Subcutaneous abdominal adipose tissue (tissue), 5 donors: ENCODE measurements at regions not wholly inside any gene's neighbourhood (a gene's known extent, or its start where the extent isn't known, plus 50 kb on each side); places are given as distances from the start of the nearest gene placed in this dataset.
"Not testable (repeated sequence)": the region's sequence is repeated elsewhere in the genome, so short reads cannot be mapped to it uniquely, and the experiment has no call there.

Experiments
- H3K27ac ChIP-seq: one replicate; pipeline ENCODE4 v1.7.0; 2013; ENCODE audit warnings: low read depth, mild to moderate bottlenecking, inconsistent platforms, low read length, moderate library complexity
- H3K27me3 ChIP-seq, 5 donors: one replicate each; pipeline ENCODE4 v1.7.0; 2013; ENCODE audit warnings: low read length in 5 of 5, inconsistent platforms in 1 of 5; ENCODE audit not compliant: control insufficient read depth in 5 of 5, insufficient read depth in 4 of 5
- H3K36me3 ChIP-seq, 5 donors: one replicate each; pipeline ENCODE4 v1.7.0; 2013; ENCODE audit warnings: low read length in 5 of 5; ENCODE audit not compliant: control insufficient read depth in 5 of 5, insufficient read depth in 5 of 5
- H3K4me1 ChIP-seq, 5 donors: one replicate each; pipeline ENCODE4 v1.7.0; 2013; ENCODE audit warnings: low read length in 5 of 5, mild to moderate bottlenecking in 3 of 5, moderate library complexity in 1 of 5; ENCODE audit not compliant: control insufficient read depth in 5 of 5, insufficient read depth in 5 of 5
- H3K4me3 ChIP-seq, 5 donors: one replicate each; pipeline ENCODE4 v1.7.0; 2013; ENCODE audit warnings: low read length in 5 of 5, low read depth in 1 of 5
- H3K9ac ChIP-seq, 5 donors: one replicate each; pipeline ENCODE4 v1.7.0; 2013; ENCODE audit warnings: low read length in 5 of 5, mild to moderate bottlenecking in 4 of 5, moderate library complexity in 3 of 5
- H3K9me3 ChIP-seq, 5 donors: one replicate each; pipeline ENCODE4 v1.7.0; 2013; ENCODE audit warnings: low read length in 5 of 5; ENCODE audit not compliant: control insufficient read depth in 5 of 5
- donor health status: healthy.
- donor health status: healthy.
- donor health status: healthy.
- donor health status: healthy.
- donor health status: healthy.

DNA sequence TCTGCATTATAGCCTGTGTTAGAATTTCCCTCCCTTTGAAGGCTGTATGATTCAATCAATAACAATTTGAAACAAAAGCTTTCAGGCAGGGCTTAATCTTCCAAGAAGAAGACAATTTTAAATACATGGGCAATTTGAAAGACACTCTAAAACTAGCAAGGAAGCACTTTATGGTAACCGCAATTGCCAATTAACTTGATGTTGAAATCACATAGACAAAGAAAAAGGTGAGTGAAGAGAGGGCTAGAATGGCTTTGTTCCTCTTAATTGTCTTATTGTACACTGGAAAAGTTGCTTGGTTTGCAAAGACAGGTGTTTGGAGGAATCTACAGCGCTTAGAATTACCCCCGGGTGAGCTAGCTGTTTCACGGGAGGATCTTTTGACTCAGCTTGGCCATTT, 74.4 kb upstream of the PRKX start:
- Histone ChIP-seq H3K27ac (no peak overlapping the region), H3K4me1 (no peaks in the 10 kb centered on the region), H3K36me3 (no peaks in the 10 kb centered on the region), H3K27me3 (peaks cover 3 to 25% (median 20%) of the 10 kb centered on the region in 5 donors), H3K9ac (no peak overlapping the region), H3K4me3 (no peak overlapping the region), H3K9me3 (no peaks in the 10 kb centered on the region)

DNA sequence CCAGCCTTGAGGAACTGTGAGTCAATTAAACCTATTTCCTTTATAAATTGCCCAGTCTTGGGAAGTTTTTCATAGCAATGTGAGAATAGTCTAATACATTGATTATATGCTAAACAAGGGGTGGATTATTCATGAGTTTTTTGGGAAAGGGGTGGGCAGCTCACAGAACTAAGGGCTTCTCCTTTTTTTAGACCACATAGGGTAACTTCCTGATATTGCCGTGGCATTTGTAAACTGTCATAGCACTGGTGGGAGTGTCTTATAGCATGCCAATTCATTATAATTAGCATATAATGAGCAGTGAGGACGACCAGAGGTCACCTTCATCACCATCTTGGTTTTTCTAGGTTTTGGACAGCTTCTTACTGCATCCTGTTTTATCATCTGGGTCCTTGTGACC, 72.4 kb upstream of the PRKX start:
- H3K4me1 ChIP-seq, H3K9ac ChIP-seq, H3K9me3 ChIP-seq, H3K27ac ChIP-seq, H3K36me3 ChIP-seq, H3K4me3 ChIP-seq: not testable (repeated sequence)
- peaks cover 3 to 25% (median 18%) of the 10 kb centered on the region in 5 donors for H3K27me3 ChIP-seq

DNA sequence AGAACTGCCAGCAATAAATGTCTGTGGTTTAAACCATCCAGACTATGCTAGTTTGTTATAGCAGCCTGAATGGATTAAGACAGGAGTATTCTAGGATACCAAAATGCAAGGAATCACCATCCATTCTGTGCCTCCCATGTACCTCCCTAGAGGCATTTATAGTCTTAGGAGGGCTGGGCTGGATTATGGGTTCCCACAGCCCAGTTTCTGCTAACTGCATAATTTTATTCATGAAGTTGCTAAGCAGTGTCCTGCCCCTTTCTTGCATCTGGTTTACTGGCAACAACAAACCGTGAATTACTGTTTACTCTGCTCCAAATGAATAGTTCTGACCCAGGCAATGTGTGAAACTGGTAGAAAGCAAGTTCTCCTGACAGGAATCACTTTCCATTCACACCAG, 67.1 kb upstream of the PRKX start:
- no peaks in the 10 kb centered on the region for H3K4me1 ChIP-seq
- no peak overlapping the region for H3K4me3 ChIP-seq
- H3K27ac ChIP-seq, result no peak overlapping the region
- H3K9me3 ChIP-seq, result peaks cover 0 to 12% (median 6%) of the 10 kb centered on the region in 5 donors
- H3K9ac ChIP-seq, result no peak overlapping the region
- no peaks in the 10 kb centered on the region for H3K36me3 ChIP-seq
- H3K27me3 ChIP-seq, result peaks cover 0 to 5% (median 3%) of the 10 kb centered on the region in 5 donors

DNA sequence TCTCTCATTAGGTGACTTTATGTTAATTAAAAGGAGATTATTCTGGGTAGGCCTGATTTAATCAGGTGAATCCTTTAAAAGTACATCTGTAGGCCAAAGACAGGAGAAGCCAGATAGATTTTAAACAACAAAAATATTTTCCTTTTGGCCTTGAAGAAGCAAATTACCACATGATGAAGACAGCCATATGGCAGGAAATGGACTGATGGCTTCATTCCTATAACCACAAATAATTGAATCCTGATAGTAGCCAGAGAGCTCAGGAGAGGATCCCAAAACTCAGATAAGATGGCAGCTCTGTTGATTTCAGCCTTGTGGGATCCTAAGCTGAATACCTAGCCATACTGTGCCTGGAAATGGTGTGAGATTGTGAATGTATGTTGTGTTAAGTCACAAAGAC, 66.1 kb upstream of the PRKX start:
- Histone ChIP-seq H3K9me3 (peaks cover 0 to 12% (median 6%) of the 10 kb centered on the region in 5 donors), H3K4me1 (no peaks in the 10 kb centered on the region), H3K9ac (no peak overlapping the region), H3K36me3 (no peaks in the 10 kb centered on the region), H3K27me3 (no peaks in the 10 kb centered on the region), H3K4me3 (no peak overlapping the region), H3K27ac (no peak overlapping the region)

DNA sequence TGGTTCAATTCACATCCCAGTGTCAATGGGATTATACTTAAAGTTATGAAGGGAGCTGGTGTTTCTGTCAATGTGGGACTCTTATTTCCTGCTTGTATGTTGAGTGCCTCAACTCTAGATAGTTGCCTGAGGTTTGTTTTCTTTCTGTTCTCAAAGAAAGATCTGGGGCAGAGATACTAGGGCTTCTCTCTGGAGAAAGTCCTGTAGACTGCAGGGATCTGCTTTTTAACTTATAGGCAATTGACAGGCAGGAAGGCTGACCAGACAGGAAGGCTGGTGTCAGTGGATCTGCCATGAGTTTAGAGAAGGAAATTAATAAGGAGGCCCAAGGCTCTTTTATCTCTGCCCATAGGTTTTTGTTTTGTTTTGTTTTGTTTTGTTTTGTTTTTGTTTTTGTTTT, 64.0 kb upstream of the PRKX start:
- no peaks in the 10 kb centered on the region for H3K36me3 ChIP-seq
- no peaks in the 10 kb centered on the region for H3K4me1 ChIP-seq
- no peak overlapping the region for H3K4me3 ChIP-seq
- no peak overlapping the region for H3K9ac ChIP-seq
- no peak overlapping the region for H3K27ac ChIP-seq
- peaks cover 0 to 12% (median 6%) of the 10 kb centered on the region in 5 donors for H3K9me3 ChIP-seq
- peaks cover 0 to 6% (median 0%) of the 10 kb centered on the region in 5 donors for H3K27me3 ChIP-seq

DNA sequence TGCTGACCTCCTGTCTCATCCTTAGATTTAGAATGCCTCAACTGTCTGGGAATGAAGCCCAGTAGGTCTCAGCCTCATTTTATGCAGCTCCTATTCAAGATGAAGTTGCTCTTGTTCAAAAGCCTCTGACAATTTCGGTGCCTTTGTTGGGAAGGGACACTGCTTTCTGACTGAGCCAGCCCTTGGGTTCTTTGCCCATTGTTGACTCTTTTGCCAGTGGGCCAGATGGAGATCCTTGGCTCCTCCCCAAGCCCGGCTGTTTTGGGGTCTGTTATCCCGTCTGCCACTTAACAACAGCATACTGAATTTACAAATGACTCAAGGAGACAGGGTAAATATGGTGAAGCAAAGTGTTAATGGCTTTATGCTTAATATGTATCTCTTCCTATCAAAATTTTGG, 58.3 kb upstream of the PRKX start:
- Histone ChIP-seq H3K9me3 (no peaks in the 10 kb centered on the region), H3K4me1 (no peaks in the 10 kb centered on the region), H3K4me3 (no peak overlapping the region), H3K27me3 (peaks cover 0 to 6% (median 0%) of the 10 kb centered on the region in 5 donors), H3K36me3 (no peaks in the 10 kb centered on the region), H3K27ac (no peak overlapping the region), H3K9ac (no peak overlapping the region)

DNA sequence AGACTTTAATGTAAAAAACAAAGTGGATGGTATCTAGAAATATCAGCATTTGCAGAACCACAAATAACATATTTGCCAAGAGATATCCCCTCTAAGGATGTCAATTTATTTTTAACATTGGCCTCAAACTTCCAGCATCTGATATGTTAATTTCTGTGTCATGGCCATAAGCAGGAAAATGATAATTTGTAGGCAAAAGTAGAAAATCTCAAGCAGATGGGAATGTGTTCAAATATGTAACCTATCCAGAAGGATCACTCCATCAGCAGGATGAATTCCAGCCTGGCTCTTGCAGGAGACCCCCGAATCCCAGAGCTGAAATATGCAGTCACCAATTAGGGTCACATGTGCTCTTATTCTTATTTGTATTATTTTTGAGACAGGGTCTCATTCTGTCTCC, 55.4 kb upstream of the PRKX start:
- peaks cover 0 to 4% (median 0%) of the 10 kb centered on the region in 5 donors for H3K27me3 ChIP-seq
- peaks cover 0 to 2% (median 0%) of the 10 kb centered on the region in 5 donors for H3K9me3 ChIP-seq
- no peaks in the 10 kb centered on the region for H3K36me3 ChIP-seq
- no peak overlapping the region for H3K9ac ChIP-seq
- H3K4me1 ChIP-seq, result no peaks in the 10 kb centered on the region
- H3K27ac ChIP-seq, result no peak overlapping the region
- H3K4me3 ChIP-seq, result no peak overlapping the region
